Pancreas (tissue), 10 donors: ENCODE measurements at regions not wholly inside any gene's neighbourhood (a gene's known extent, or its start where the extent isn't known, plus 50 kb on each side); places are given as distances from the start of the nearest gene placed in this dataset.
"Not testable (repeated sequence)": the region's sequence is repeated elsewhere in the genome, so short reads cannot be mapped to it uniquely, and the experiment has no call there.

ENCODE experiments used
- ATAC-seq, 4 donors: fragments of 200-7000 bp; cut with Tn5 transposase; one replicate each; pipeline versions ENCODE4 v1.8.0 to v1.9.1; 2020; ENCODE audit warnings: mild to moderate bottlenecking in 4 of 4, moderate library complexity in 4 of 4
- DNase-seq, 6 donors: peaks; one replicate each; pipeline ENCODE4 v3.0.0-alpha.2; 2020
- FAIRE-seq: peaks from 2 replicates; lab custom pipeline; 2012; peaks lifted over from hg19 to GRCh38; lab: Jason Lieb, UNC
- H3K27ac ChIP-seq, 4 donors: fragments of 200-600 bp; sonication (generic); 1 replicate in 3 of 4; 2 replicates in 1 of 4; pipeline versions ENCODE4 v1.5.0 to v1.8.0; 2020
- H3K27me3 ChIP-seq, 4 donors: fragments of 200-600 bp; one replicate each; pipeline ENCODE4 v1.8.0; 2021
- H3K36me3 ChIP-seq, 3 donors: fragments of 200-600 bp; sonication (generic) in 1 of 3; one replicate each; pipeline versions ENCODE4 v1.5.0 to v1.8.0; 2020 to 2021
- H3K4me1 ChIP-seq, 3 donors: fragments of 200-600 bp; one replicate each; pipeline ENCODE4 v1.8.0; 2021
- H3K4me3 ChIP-seq, 4 donors: fragments of 200-600 bp; sonication (generic) in 2 of 4; one replicate each; pipeline versions ENCODE4 v1.5.0 to v1.8.0; 2020 to 2021
- H3K9me3 ChIP-seq, 4 donors: fragments of 200-600 bp; one replicate each; pipeline ENCODE4 v1.8.0; 2021
- CTCF ChIP-seq, 4 donors: fragments of 200-600 bp; sonication (generic) in 3 of 4; IDR thresholded peaks; one replicate each; pipeline versions ENCODE4 v1.5.0 to v1.8.0; 2021; ENCODE audit warnings: antibody characterized with exemption in 4 of 4
- WGBS, 2 donors: extraction: QIAGEN DNeasy Blood & Tissue Kit; methylation state at CpG; one replicate each; pipeline ENCODE4 v1.1.7; 2013; 5-methylcytosine and 5-hydroxymethylcytosine counted together
- intact Hi-C, 3 donors: fragments of 100-400 bp; cut with DNase I; formaldehyde crosslinking; loops; one replicate each; pipeline versions ENCODE4 v1.11.1 to v1.14.2; 2022
- donor health status: healthy with polysubstance abuse.
- donor health status: DM: no; HTN: no; CAD: no; lungs with moderate emphysema.
- donor health status: DM: no; HTN: no; CAD: no.
- donor health status: control.
- donor health status: control.
- donor health status: Bipolar disorder and iron deficiency.
- donor health status: DM: yes; HTN: yes; CAD: no.
- donor health status: DM: no; HTN: no; CAD: no.
- donor health status: DM: no; HTN: no; CAD: no.
- donor health status: DM: yes; HTN: yes; CAD: no.

GRCh38 chr16:18101077-18101476 is 235.5 kb downstream of the NPIPA8 start:
- H3K36me3 ChIP-seq, H3K4me1 ChIP-seq, FAIRE-seq, ATAC-seq, H3K9me3 ChIP-seq, DNase-seq, H3K27me3 ChIP-seq, H3K4me3 ChIP-seq, H3K27ac ChIP-seq, intact Hi-C loops: not testable (repeated sequence)
- WGBS, 2 donors, result no CpG with 5 or more reads among the region's 2 CpGs

- H3K27ac ChIP-seq, intact Hi-C loops, DNase-seq, FAIRE-seq, ATAC-seq, H3K4me1 ChIP-seq, H3K27me3 ChIP-seq, H3K36me3 ChIP-seq, H3K9me3 ChIP-seq, H3K4me3 ChIP-seq: not testable (repeated sequence)
- 22 to 43% methylated on average over 1 of the region's 1 CpG for WGBS, 2 donors
Observed at GRCh38 chr16:18092605-18093004, 243.9 kb downstream of the NPIPA8 start.

- DNase-seq, H3K9me3 ChIP-seq, ATAC-seq, H3K4me3 ChIP-seq, intact Hi-C loops, H3K27me3 ChIP-seq, FAIRE-seq, H3K36me3 ChIP-seq, H3K27ac ChIP-seq, H3K4me1 ChIP-seq: not testable (repeated sequence)
- WGBS, 2 donors, result 56 to 90% methylated on average over 1 to 2 of the region's 2 CpGs
Observed at GRCh38 chr16:18080658-18081363, 255.7 kb downstream of the NPIPA8 start.

GRCh38 chr16:18077910-18078309 is 258.6 kb downstream of the NPIPA8 start:
- intact Hi-C loops, FAIRE-seq, H3K36me3 ChIP-seq, ATAC-seq, H3K4me1 ChIP-seq, H3K27ac ChIP-seq, H3K27me3 ChIP-seq, H3K4me3 ChIP-seq, H3K9me3 ChIP-seq, DNase-seq: not testable (repeated sequence)

- Histone ChIP-seq H3K36me3 (no peaks in the 10 kb centered on the region), H3K4me1 (no peaks in the 10 kb centered on the region), H3K9me3 (no peaks in the 10 kb centered on the region), H3K4me3 (no peak overlapping the region), H3K27ac (no peak overlapping the region), H3K27me3 (no peaks in the 10 kb centered on the region)
- intact Hi-C loops, result no loop called here
- ATAC-seq, result no peak
- FAIRE-seq, result no peak
- WGBS, 2 donors, result 63 to 79% methylated on average over 1 of the region's 1 CpG
- no peak for TF ChIP-seq CTCF (IDR thresholded peaks at IDR 0.05)
- DNase-seq, result no peak
Observed at GRCh38 chr16:18072161-18072560, 264.4 kb downstream of the NPIPA8 start.

GRCh38 chr16:18069683-18070082 is 266.9 kb downstream of the NPIPA8 start:
- no peak for DNase-seq
- Histone ChIP-seq H3K4me3 (no peak overlapping the region), H3K9me3 (no peaks in the 10 kb centered on the region), H3K36me3 (no peaks in the 10 kb centered on the region), H3K27ac (no peak overlapping the region), H3K4me1 (no peaks in the 10 kb centered on the region), H3K27me3 (no peaks in the 10 kb centered on the region)
- no peak for ATAC-seq
- no peak for FAIRE-seq
- intact Hi-C loops, result no loop called here
- TF ChIP-seq CTCF (IDR thresholded peaks at IDR 0.05), result no peak

- no peaks in the 10 kb centered on the region for H3K9me3 ChIP-seq
- no peaks in the 10 kb centered on the region for H3K27me3 ChIP-seq
- no peak overlapping the region for H3K27ac ChIP-seq
- no peaks in the 10 kb centered on the region for H3K4me1 ChIP-seq
- intact Hi-C loops, result no loop called here
- DNase-seq (no peak), FAIRE-seq (no peak), ATAC-seq (no peak)
- H3K4me3 ChIP-seq, result no peak overlapping the region
- no peaks in the 10 kb centered on the region for H3K36me3 ChIP-seq
- TF ChIP-seq CTCF (IDR thresholded peaks at IDR 0.05), result no peak
Observed at GRCh38 chr16:18068477-18068876, 268.1 kb downstream of the NPIPA8 start.
